ENCODE measurements at regions not wholly inside any gene's neighbourhood (a gene's known extent, or its start where the extent isn't known, plus 50 kb on each side); places are given as distances from the start of the nearest gene placed in this dataset.

DNA sequence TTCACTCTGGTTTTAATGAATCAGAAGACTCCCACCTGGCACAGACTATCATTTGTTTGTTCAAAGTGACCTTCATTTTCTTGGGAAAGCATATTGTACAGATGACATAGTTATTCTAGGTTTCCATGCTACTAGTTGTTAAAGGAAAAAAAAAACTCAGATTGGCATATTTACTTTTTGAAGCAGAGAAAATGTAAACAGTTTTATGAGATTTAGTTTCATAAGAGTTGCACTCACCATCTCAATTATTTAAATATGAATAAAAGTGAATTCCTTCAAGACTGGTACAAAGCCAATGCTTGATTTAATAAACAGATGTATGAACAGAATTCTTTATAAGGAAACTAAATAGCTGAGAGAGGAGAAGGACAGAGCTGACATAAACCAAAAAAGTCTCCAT is 280.3 kb upstream of the UGT8 start:
- TF ChIP-seq POLR2AphosphoS5 (IDR thresholded peaks at IDR 0.05; ENCODE audit: low read depth, low read length) (no peak), POLR2A (IDR thresholded peaks at IDR 0.05; ENCODE audit: low read depth, low read length) (no peak), TAF1 (IDR thresholded peaks at IDR 0.05; ENCODE audit: borderline replicate concordance, low read depth, low read length) (no peak)
